ENCODE measurements at regions not wholly inside any gene's neighbourhood (a gene's known extent, or its start where the extent isn't known, plus 50 kb on each side); places are given as distances from the start of the nearest gene placed in this dataset.

DNA sequence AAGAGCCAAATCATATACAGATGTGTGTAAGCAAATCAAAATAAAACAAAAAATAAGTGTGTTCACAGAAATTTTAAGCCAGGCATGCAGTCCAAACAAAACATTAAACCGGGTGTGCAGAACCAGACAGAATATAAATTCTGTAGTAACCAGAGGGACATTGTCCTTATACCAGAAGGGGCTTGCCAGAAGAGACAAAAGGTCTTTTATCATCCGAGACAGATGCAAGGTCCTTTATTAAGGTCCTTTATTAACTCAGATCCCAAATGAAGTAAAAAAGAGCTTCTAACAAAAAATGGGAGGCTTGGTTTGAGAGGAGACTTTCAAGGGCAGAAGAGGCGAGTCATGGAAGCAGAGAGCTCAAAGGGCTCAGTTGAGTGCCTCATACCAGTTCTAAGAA, 59.2 kb downstream of the RGS12 start:
- TF ChIP-seq, protein P1, sequence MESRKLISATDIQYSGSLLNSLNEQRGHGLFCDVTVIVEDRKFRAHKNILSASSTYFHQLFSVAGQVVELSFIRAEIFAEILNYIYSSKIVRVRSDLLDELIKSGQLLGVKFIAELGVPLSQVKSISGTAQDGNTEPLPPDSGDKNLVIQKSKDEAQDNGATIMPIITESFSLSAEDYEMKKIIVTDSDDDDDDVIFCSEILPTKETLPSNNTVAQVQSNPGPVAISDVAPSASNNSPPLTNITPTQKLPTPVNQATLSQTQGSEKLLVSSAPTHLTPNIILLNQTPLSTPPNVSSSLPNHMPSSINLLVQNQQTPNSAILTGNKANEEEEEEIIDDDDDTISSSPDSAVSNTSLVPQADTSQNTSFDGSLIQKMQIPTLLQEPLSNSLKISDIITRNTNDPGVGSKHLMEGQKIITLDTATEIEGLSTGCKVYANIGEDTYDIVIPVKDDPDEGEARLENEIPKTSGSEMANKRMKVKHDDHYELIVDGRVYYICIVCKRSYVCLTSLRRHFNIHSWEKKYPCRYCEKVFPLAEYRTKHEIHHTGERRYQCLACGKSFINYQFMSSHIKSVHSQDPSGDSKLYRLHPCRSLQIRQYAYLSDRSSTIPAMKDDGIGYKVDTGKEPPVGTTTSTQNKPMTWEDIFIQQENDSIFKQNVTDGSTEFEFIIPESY (IDR thresholded peaks at IDR 0.05): no peak
- TF ChIP-seq YY1 (IDR thresholded peaks at IDR 0.05): no peak
- no peak for TF ChIP-seq FOXA1 (IDR thresholded peaks at IDR 0.05)
- TF ChIP-seq, protein P2, sequence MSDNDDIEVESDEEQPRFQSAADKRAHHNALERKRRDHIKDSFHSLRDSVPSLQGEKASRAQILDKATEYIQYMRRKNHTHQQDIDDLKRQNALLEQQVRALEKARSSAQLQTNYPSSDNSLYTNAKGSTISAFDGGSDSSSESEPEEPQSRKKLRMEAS (IDR thresholded peaks at IDR 0.05): no peak
- TF ChIP-seq, protein P3, sequence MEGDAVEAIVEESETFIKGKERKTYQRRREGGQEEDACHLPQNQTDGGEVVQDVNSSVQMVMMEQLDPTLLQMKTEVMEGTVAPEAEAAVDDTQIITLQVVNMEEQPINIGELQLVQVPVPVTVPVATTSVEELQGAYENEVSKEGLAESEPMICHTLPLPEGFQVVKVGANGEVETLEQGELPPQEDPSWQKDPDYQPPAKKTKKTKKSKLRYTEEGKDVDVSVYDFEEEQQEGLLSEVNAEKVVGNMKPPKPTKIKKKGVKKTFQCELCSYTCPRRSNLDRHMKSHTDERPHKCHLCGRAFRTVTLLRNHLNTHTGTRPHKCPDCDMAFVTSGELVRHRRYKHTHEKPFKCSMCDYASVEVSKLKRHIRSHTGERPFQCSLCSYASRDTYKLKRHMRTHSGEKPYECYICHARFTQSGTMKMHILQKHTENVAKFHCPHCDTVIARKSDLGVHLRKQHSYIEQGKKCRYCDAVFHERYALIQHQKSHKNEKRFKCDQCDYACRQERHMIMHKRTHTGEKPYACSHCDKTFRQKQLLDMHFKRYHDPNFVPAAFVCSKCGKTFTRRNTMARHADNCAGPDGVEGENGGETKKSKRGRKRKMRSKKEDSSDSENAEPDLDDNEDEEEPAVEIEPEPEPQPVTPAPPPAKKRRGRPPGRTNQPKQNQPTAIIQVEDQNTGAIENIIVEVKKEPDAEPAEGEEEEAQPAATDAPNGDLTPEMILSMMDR (IDR thresholded peaks at IDR 0.05; ENCODE audit: low read depth, low read length, missing input control): no peak
- no peak for TF ChIP-seq RAD21 (IDR thresholded peaks at IDR 0.05)
- TF ChIP-seq EGR1 (IDR thresholded peaks at IDR 0.05; ENCODE audit: low read depth in 2 of 2): no peak
- TF ChIP-seq GABPA (IDR thresholded peaks at IDR 0.05 in 1 of 2, conservative IDR thresholded peaks at IDR 0.05 in 1 of 2): no peak
- no peak for TF ChIP-seq SP1 (IDR thresholded peaks at IDR 0.05)

All from liver (tissue), 3 donors.